ENCODE measurements at regions not wholly inside any gene's neighbourhood (a gene's known extent, or its start where the extent isn't known, plus 50 kb on each side); places are given as distances from the start of the nearest gene placed in this dataset.

GRCh38 chr1:222117809-222118208, 375.9 kb upstream of the DUSP10 start:
- Histone ChIP-seq H3K9ac (no peak overlapping the region), H3K27ac (ENCODE audit: low read depth in 2 of 2, low read length in 1 of 2) (no peak overlapping the region), H3K4me1 (ENCODE audit: control insufficient read depth in 1 of 2, insufficient read depth in 2 of 2, low read depth in 1 of 2, low read length in 1 of 2) (no peaks in the 10 kb centered on the region), H2AFZ (ENCODE audit: low read depth) (no peak overlapping the region), H3K9me3 (no peaks in the 10 kb centered on the region), H3K36me3 (replicated peaks in 1 of 2; ENCODE audit: control insufficient read depth in 1 of 2, insufficient read depth in 2 of 2, low read length in 1 of 2) (no peaks in the 10 kb centered on the region), H3K9me2 (no peaks in the 10 kb centered on the region), H3K27me3 (ENCODE audit: insufficient read depth) (no peaks in the 10 kb centered on the region), H3K79me2 (ENCODE audit: insufficient read depth) (no peaks in the 10 kb centered on the region), H3F3A (replicated peaks; ENCODE audit: insufficient read depth) (no peaks in the 10 kb centered on the region), H4K20me1 (ENCODE audit: insufficient read depth) (no peaks in the 10 kb centered on the region), H3K4me3 (ENCODE audit: low read depth in 2 of 2, low read length in 1 of 2) (no peak overlapping the region), H3K4me2 (no peak overlapping the region)
- POLR2A ChIA-PET = no interaction called here
- CTCF ChIA-PET = no interaction called here
- no peak for DNase-seq
- 18% methylated on average over 2 of the region's 2 CpGs for WGBS (ENCODE audit: low lambda C conversion rate)
- no peak for TF ChIP-seq PBX3 (IDR thresholded peaks at IDR 0.05)
- TF ChIP-seq, protein P1, sequence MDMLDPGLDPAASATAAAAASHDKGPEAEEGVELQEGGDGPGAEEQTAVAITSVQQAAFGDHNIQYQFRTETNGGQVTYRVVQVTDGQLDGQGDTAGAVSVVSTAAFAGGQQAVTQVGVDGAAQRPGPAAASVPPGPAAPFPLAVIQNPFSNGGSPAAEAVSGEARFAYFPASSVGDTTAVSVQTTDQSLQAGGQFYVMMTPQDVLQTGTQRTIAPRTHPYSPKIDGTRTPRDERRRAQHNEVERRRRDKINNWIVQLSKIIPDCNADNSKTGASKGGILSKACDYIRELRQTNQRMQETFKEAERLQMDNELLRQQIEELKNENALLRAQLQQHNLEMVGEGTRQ (IDR thresholded peaks at IDR 0.05; ENCODE audit: borderline replicate concordance, low read depth, low read length) = no peak
- no peak for TF ChIP-seq MAX (IDR thresholded peaks at IDR 0.05; ENCODE audit: low read depth)
- TF ChIP-seq CHD2 (IDR thresholded peaks at IDR 0.05; ENCODE audit: low read length, partially characterized antibody) = no peak
- TF ChIP-seq JUND (IDR thresholded peaks at IDR 0.05) = no peak
- TF ChIP-seq ZBTB33 (IDR thresholded peaks at IDR 0.05; ENCODE audit: borderline replicate concordance, low read depth) = no peak
- no peak for TF ChIP-seq SIN3A (IDR thresholded peaks at IDR 0.05; ENCODE audit: borderline replicate concordance, low read depth, low read length)
- no peak for TF ChIP-seq RFX5 (IDR thresholded peaks at IDR 0.05; ENCODE audit: low read length)
- no peak for TF ChIP-seq FOXJ3 (CRISPR knock-in tag; IDR thresholded peaks at IDR 0.05)
- no peak for TF ChIP-seq NRF1 (IDR thresholded peaks at IDR 0.05; ENCODE audit: low read depth, low read length)
- TF ChIP-seq, protein P2, sequence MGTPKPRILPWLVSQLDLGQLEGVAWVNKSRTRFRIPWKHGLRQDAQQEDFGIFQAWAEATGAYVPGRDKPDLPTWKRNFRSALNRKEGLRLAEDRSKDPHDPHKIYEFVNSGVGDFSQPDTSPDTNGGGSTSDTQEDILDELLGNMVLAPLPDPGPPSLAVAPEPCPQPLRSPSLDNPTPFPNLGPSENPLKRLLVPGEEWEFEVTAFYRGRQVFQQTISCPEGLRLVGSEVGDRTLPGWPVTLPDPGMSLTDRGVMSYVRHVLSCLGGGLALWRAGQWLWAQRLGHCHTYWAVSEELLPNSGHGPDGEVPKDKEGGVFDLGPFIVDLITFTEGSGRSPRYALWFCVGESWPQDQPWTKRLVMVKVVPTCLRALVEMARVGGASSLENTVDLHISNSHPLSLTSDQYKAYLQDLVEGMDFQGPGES (IDR thresholded peaks at IDR 0.05; ENCODE audit: low read depth, low read length) = no peak
- TF ChIP-seq MEF2A (IDR thresholded peaks at IDR 0.05; ENCODE audit: borderline replicate concordance, low read depth) = no peak
- TF ChIP-seq NFIC (IDR thresholded peaks at IDR 0.05; ENCODE audit: borderline replicate concordance) = no peak
- TF ChIP-seq, protein P3, sequence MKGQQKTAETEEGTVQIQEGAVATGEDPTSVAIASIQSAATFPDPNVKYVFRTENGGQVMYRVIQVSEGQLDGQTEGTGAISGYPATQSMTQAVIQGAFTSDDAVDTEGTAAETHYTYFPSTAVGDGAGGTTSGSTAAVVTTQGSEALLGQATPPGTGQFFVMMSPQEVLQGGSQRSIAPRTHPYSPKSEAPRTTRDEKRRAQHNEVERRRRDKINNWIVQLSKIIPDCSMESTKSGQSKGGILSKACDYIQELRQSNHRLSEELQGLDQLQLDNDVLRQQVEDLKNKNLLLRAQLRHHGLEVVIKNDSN (IDR thresholded peaks at IDR 0.05; ENCODE audit: borderline replicate concordance, low read depth) = no peak
- no peak for TF ChIP-seq REST (IDR thresholded peaks at IDR 0.05; ENCODE audit: low read depth, low read length)
- no peak for TF ChIP-seq TEAD4 (IDR thresholded peaks at IDR 0.05; ENCODE audit: borderline replicate concordance, insufficient read depth)
- no peak for TF ChIP-seq MXI1 (IDR thresholded peaks at IDR 0.05; ENCODE audit: low read depth, low read length)
- TF ChIP-seq ELF1 (IDR thresholded peaks at IDR 0.05) = no peak
- TF ChIP-seq POLR2AphosphoS5 (IDR thresholded peaks at IDR 0.05; ENCODE audit: low read depth, low read length) = no peak
